Stimulated activated effector memory CD8-positive, alpha-beta T cell treated with anti-CD3 and anti-CD28 coated beads, Interleukin-12 subunit alpha, Interleukin-12 subunit beta, amount 100 ng/mL, for 72 hours (primary cell): ENCODE measurements at regions not wholly inside any gene's neighbourhood (a gene's known extent, or its start where the extent isn't known, plus 50 kb on each side); places are given as distances from the start of the nearest gene placed in this dataset.

Experiments used
- ATAC-seq: fragments of 150-1000 bp; cut with Tn5 transposase; 2 replicates; pipeline ENCODE4 v1.10.0; 2021
- DNase-seq, 2 donors: peaks; one replicate each; pipeline ENCODE4 v3.0.0; 2021 to 2022; ENCODE audit warnings: low spot score in 2 of 2
- H3K27ac Mint-ChIP-seq: one replicate; pipeline ENCODE4 v1.8.0; 2022; ENCODE audit warnings: mild to moderate bottlenecking, mixed read lengths
- H3K36me3 Mint-ChIP-seq: one replicate; pipeline ENCODE4 v1.8.0; 2022; ENCODE audit warnings: mild to moderate bottlenecking, mixed read lengths
- H3K4me1 Mint-ChIP-seq: one replicate; pipeline ENCODE4 v1.8.0; 2022; ENCODE audit warnings: mixed read lengths
- H3K4me3 Mint-ChIP-seq: one replicate; pipeline ENCODE4 v1.8.0; 2022; ENCODE audit warnings: mild to moderate bottlenecking, mixed read lengths
- H3K9me3 Mint-ChIP-seq: one replicate; pipeline ENCODE4 v1.8.0; 2022; ENCODE audit warnings: mixed read lengths

DNA sequence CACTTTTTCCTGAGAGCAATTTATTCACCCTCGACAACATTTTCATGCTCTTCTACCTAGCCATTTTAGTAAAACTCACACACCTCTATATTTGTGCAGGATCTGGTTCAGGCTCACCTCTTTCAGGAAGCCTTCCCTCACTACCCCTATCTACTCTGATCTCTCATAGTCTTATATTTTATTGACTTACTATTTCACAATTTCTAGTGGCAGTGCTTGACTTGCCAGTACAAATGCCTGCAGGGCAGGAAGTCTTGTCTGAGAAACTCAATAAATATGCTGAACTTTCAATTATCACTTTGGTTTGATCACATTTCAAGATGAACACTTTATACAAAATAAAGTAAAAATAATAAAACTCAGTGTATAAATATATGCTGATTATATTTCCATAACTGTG is 226.8 kb downstream of the CETN3 start:
- no peaks in the 10 kb centered on the region for H3K36me3 Mint-ChIP-seq
- H3K27ac Mint-ChIP-seq, result no peak overlapping the region
- no peak for ATAC-seq
- no peaks in the 10 kb centered on the region for H3K4me1 Mint-ChIP-seq
- H3K4me3 Mint-ChIP-seq, result no peak overlapping the region
- peaks cover 11% of the 10 kb centered on the region for H3K9me3 Mint-ChIP-seq
- DNase-seq, result no peak

DNA sequence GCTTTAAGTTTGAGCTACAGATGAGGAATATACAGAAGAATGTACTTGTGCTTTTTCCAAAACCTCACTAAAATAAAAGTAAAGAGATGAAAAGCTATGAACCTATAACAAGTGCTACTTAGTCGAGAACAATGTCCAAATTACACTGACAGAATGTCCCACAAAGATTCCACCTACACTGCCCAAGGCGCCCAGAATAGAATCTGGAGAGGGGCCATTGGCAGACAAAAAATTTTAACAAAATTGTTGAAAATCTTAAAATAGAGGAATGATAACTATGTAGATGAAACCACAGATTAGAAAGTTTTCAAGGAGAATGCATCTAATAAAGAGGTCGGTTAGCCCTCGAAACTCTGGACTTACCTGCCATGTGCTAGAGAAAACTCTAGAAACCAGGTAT is 235.3 kb downstream of the CETN3 start:
- ATAC-seq, result no peak
- Mint-ChIP-seq H3K36me3 (no peaks in the 10 kb centered on the region), H3K27ac (no peak overlapping the region), H3K4me1 (no peaks in the 10 kb centered on the region), H3K4me3 (no peak overlapping the region), H3K9me3 (peaks cover 3% of the 10 kb centered on the region)
- no peak for DNase-seq

DNA sequence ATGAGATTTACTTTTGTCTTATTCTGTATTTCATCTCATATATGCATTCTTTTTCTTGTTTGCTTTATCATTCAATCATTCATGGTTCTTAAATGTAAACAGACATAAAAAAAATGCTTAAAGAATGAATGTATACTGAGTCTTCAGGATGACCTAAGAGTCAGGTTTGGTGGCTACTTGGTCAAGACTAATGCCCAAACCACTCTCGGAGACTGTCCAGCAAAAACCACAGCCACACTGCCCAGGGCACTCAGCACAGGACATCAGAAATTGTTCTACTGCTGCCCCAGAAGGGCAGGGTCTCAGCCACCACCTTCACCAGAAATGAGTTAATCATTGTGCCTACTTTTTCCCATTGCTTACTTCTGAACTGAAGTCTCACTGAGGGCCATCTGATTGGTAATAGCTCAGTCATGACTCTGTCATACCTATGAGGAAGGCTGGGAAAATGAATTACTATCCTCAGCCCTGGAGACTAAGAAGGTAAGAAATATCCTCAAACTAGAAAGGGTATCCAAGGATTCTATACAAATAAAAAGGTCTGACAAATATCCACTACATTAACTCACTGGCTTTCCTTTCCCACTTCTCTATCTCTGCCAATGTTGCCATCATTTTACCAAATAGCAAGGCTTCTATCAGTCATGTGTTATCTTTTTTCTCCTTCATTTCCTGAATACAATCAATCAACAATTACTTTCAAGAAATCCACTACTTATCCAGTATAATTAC is 236.1 kb downstream of the CETN3 start:
- no peak overlapping the region for H3K4me3 Mint-ChIP-seq
- no peak for DNase-seq
- no peak overlapping the region for H3K27ac Mint-ChIP-seq
- no peaks in the 10 kb centered on the region for H3K4me1 Mint-ChIP-seq
- no peaks in the 10 kb centered on the region for H3K36me3 Mint-ChIP-seq
- no peak for ATAC-seq
- H3K9me3 Mint-ChIP-seq, result peaks cover 3% of the 10 kb centered on the region

DNA sequence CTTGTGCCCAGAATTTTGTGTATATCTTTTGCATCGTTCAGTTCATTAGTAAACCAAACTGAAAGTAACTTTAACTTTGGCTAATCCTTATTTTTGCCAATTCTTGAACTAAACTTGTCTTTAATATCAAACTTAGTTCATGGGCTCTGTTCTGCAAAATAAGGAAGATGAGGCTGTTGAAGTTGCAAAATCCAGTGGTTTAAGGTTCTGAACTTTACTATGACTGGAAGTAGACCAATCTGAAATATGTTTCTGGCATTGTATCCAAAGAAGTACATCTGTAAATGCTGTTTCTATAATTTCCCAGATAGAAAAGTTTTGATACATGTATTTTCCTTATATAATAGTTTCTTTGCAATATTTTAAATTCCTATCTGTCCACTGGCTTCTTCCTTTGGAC is 238.1 kb downstream of the CETN3 start:
- no peak overlapping the region for H3K4me3 Mint-ChIP-seq
- no peaks in the 10 kb centered on the region for H3K4me1 Mint-ChIP-seq
- ATAC-seq, result no peak
- no peaks in the 10 kb centered on the region for H3K36me3 Mint-ChIP-seq
- no peak for DNase-seq
- H3K9me3 Mint-ChIP-seq, result peaks cover 4% of the 10 kb centered on the region
- H3K27ac Mint-ChIP-seq, result no peak overlapping the region

DNA sequence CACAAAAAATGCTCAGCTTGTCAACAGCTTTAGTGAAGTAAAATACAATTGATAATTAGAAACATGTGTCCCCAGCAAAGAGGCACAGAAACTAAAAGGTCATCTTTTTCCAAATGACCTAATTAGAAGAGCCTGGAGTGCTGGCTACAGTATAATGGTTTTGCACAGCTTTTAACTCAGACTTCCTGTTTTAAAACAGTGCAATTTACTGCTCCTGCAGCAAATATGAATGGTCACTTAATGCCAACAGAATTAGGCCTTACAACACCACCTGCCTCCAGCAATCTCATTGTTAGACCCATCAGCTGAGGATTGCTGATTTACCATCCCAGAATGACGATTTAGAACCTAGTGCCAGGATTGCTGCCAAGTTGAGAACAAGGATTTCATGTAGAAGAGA is 239.3 kb downstream of the CETN3 start:
- DNase-seq, result no peak
- Mint-ChIP-seq H3K27ac (no peak overlapping the region), H3K36me3 (no peaks in the 10 kb centered on the region), H3K9me3 (peaks cover 4% of the 10 kb centered on the region), H3K4me3 (no peak overlapping the region), H3K4me1 (no peaks in the 10 kb centered on the region)
- ATAC-seq, result no peak

DNA sequence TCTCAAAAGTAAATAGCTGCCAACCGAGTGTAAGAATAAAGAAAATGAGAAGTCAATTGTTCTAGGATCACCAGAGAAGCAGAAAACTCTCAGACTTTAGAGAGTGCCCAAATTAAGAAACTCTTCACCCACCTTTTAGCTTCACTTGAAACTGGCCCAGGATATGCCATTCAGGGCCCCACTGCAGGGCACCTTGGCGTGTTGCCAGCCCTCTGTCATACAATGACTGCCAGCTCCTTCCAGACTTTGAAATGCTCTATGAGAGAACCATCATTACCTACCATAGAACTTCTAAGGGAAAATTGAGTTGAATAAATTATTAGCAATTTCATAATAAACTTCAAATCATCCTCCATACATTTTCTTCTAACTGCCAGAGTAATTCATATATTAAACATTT is 240.5 kb downstream of the CETN3 start:
- DNase-seq (no peak), ATAC-seq (no peak)
- Mint-ChIP-seq H3K27ac (no peak overlapping the region), H3K4me3 (no peak overlapping the region), H3K9me3 (peaks cover 4% of the 10 kb centered on the region), H3K36me3 (no peaks in the 10 kb centered on the region), H3K4me1 (no peaks in the 10 kb centered on the region)

DNA sequence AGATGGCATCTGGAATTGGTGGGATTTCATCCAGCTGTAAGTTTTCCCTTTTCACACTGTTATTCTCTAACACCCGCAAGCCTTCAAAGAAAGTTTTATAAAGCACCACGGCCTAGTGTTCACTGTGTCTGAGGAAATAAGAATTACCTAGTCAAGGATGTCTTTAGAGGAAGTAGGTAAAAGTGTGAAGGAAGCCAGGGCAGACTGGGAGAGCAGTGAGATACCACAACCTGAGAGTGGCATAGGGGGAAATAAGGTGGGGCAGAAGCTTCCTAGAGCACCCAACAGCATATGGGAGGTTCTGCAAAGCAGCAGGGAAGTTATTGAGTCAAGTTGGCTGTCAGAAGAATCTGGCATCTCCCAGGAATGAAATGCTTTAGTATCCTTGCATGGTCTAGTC is 241.2 kb downstream of the CETN3 start:
- no peak overlapping the region for H3K27ac Mint-ChIP-seq
- ATAC-seq (no peak), DNase-seq (no peak)
- peaks cover 4% of the 10 kb centered on the region for H3K9me3 Mint-ChIP-seq
- no peak overlapping the region for H3K4me3 Mint-ChIP-seq
- H3K4me1 Mint-ChIP-seq, result no peaks in the 10 kb centered on the region
- H3K36me3 Mint-ChIP-seq, result no peaks in the 10 kb centered on the region

DNA sequence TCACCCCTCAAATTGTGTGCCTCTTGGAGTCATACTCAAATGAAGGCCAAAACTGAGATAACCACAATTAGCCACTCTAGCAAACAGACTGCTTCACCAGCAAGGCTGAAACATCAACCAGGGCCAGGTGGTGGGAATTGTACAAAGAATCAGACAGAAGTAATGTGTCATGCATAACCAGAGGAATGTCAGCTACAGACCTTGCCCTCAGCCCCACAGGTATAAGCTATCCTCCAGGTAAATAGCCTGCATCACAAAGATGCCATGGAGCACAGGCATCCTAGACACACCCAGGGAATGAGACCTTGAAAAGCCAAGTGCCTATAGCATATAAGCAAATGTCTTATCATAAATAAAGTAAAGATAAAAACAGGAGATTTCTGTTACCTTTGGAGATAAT is 242.7 kb downstream of the CETN3 start:
- DNase-seq (no peak), ATAC-seq (no peak)
- Mint-ChIP-seq H3K27ac (no peak overlapping the region), H3K36me3 (no peaks in the 10 kb centered on the region), H3K4me1 (no peaks in the 10 kb centered on the region), H3K4me3 (no peak overlapping the region), H3K9me3 (peaks cover 4% of the 10 kb centered on the region)

DNA sequence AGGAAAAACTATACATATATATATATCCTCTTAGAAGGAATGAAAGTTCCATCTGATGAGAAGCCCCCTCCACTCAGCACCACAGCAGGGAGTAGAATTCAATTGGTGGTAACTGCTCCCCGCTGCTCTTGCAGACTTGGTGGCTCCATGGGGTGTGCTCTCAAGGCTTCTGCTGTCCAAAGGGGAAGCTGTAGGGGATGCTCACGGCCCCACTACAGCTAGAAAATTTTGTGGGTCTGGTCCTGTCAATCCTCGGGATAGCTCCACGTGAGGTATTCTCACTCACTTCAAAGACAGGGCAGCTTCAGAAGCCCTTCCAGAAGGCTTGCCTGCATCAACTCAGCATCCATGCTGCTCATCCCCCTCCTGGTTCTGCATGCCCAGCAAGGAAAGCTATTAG is 247.2 kb downstream of the CETN3 start:
- Mint-ChIP-seq H3K27ac (no peak overlapping the region), H3K4me3 (no peak overlapping the region), H3K4me1 (no peaks in the 10 kb centered on the region), H3K36me3 (no peaks in the 10 kb centered on the region), H3K9me3 (peaks cover 4% of the 10 kb centered on the region)
- no peak for DNase-seq
- no peak for ATAC-seq

DNA sequence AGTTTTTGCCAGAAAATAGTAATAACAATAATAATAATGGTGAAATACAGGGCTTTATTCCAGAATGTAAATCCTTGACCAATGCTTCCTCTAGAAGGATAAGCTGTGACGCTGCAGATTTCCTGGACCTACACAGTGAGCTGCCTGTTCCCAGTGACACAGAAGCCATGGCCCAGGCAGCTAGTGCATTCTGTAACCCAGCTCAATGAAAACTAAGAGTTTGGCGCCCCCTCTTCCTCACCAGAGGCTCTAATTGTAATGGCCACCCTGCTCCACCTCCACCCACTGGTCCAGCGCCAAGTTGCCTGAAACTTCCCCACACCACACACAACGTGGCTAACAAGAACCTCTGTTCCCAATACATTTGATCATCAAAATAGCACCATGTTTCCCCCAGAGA is 248.1 kb downstream of the CETN3 start:
- DNase-seq (no peak), ATAC-seq (no peak)
- no peaks in the 10 kb centered on the region for H3K4me1 Mint-ChIP-seq
- no peaks in the 10 kb centered on the region for H3K36me3 Mint-ChIP-seq
- H3K9me3 Mint-ChIP-seq, result peaks cover 4% of the 10 kb centered on the region
- no peak overlapping the region for H3K4me3 Mint-ChIP-seq
- H3K27ac Mint-ChIP-seq, result no peak overlapping the region

DNA sequence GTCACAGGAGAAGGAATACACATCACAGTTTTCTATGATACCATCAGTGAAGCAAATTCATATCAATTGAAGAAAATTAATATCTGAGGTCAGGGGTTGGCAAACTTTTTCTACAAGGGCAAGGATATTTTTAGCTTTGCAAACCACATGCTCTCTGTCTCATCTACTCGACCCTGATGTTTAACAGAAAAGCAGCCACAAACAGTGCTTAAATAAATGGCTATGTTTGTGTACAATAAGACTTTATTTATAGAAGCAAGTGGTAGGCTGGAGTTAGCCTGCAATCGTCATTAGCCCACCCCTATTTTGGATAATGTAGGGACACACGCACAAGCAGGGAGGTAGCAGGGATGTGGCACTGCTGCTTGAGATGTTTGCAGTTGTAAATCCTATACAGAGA is 251.4 kb downstream of the CETN3 start:
- no peak for ATAC-seq
- Mint-ChIP-seq H3K9me3 (peaks cover 9% of the 10 kb centered on the region), H3K27ac (no peak overlapping the region), H3K36me3 (no peaks in the 10 kb centered on the region), H3K4me1 (no peaks in the 10 kb centered on the region), H3K4me3 (no peak overlapping the region)
- no peak for DNase-seq

DNA sequence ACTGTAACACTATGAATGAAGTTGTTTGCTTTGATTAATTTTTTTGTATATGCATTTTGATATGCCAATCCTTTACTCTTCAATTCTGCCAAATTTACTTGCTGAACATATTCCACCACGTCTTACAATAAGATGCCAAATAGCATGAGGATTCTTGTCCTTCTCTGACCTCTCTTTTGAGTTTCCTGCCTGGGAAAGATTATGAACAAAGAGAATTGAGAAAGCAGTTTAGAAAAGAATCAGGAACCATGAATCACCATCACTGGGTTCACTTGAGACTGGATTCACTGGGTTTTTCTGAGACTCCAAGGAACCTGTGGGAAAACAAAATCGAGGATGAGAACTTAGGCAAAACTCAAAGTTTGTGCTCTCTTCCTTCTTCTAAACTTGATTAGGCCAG is 256.5 kb downstream of the CETN3 start:
- ATAC-seq, result no peak
- H3K27ac Mint-ChIP-seq, result no peak overlapping the region
- peaks cover 10% of the 10 kb centered on the region for H3K9me3 Mint-ChIP-seq
- no peak overlapping the region for H3K4me3 Mint-ChIP-seq
- H3K4me1 Mint-ChIP-seq, result no peaks in the 10 kb centered on the region
- no peak for DNase-seq
- H3K36me3 Mint-ChIP-seq, result no peaks in the 10 kb centered on the region

DNA sequence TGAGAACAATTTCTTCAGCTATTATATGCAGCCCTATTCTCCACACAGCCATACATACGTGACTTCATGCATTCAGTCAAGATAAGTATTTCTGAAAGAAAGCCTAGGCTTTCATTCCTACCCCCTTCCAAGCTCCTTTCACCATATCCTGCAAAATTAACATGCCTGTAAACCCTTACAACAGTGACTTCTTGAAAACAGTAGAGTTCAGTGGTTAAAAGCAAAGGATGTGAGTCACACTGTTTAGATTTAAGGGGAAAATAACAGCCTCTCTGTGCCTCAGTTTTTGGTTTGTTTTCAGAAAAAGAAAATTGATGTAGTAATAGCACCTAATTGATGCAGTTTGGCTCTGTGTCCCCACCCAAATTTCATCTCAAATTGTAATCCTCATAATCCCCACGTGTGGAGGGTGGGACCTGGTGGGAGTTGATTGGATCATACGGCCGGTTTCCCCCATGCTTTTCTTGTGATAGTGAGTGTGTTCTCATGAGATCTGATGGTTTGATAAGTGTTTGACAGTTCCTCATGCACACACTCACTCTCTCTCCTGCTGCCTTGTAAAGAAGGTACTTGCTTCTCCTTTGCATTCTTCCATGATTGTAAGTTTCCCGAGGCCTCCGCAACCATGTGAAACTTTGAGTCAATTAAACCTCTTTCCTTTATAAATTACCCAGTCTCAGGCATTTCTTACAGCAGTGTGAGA is 264.8 kb downstream of the CETN3 start:
- H3K27ac Mint-ChIP-seq, result no peak overlapping the region
- DNase-seq (no peak), ATAC-seq (no peak)
- H3K9me3 Mint-ChIP-seq, result peaks cover 7% of the 10 kb centered on the region
- no peaks in the 10 kb centered on the region for H3K4me1 Mint-ChIP-seq
- no peaks in the 10 kb centered on the region for H3K36me3 Mint-ChIP-seq
- H3K4me3 Mint-ChIP-seq, result no peak overlapping the region

DNA sequence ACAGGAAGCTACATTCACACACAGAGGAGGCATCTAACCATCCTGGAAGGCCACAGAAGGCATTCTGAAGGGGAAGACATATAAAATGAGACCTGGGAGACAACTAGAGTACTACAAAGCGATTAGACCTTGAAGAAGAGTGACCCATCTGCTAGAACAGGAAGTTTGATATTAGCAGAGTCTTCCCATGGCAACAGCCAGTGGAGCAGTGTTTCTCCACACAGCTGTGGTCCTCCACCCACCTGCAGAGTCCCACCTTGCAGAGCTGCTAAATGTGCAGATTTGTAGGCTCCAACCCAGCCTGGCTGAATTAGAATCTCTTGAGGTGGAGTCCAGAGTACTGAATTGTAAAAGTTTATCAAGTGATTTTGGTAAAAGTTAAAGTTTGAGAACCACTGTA is 267.0 kb downstream of the CETN3 start:
- no peaks in the 10 kb centered on the region for H3K36me3 Mint-ChIP-seq
- peaks cover 3% of the 10 kb centered on the region for H3K9me3 Mint-ChIP-seq
- no peaks in the 10 kb centered on the region for H3K4me1 Mint-ChIP-seq
- ATAC-seq, result no peak
- DNase-seq, result no peak
- no peak overlapping the region for H3K27ac Mint-ChIP-seq
- H3K4me3 Mint-ChIP-seq, result no peak overlapping the region

DNA sequence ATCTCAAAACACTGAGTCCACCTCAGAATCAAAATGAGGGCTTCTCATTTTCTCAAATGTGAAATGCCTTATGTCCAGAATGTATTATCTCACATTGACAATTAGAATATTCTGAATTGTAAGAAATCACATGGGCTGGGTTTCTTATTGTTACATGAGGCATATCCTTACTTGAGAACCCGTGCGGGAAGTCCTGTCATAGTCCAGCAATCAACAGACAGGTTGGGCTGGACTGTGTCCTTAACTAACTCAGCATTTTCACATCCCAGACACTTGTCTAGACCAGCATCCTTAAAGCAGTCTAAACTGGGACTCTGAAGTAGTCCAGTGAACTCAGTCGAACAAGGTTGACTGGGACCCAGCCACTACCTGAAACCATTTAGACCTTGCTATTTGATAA is 267.6 kb downstream of the CETN3 start:
- no peak overlapping the region for H3K27ac Mint-ChIP-seq
- no peak overlapping the region for H3K4me3 Mint-ChIP-seq
- DNase-seq (no peak), ATAC-seq (no peak)
- peaks cover 3% of the 10 kb centered on the region for H3K9me3 Mint-ChIP-seq
- H3K36me3 Mint-ChIP-seq, result no peaks in the 10 kb centered on the region
- H3K4me1 Mint-ChIP-seq, result no peaks in the 10 kb centered on the region

DNA sequence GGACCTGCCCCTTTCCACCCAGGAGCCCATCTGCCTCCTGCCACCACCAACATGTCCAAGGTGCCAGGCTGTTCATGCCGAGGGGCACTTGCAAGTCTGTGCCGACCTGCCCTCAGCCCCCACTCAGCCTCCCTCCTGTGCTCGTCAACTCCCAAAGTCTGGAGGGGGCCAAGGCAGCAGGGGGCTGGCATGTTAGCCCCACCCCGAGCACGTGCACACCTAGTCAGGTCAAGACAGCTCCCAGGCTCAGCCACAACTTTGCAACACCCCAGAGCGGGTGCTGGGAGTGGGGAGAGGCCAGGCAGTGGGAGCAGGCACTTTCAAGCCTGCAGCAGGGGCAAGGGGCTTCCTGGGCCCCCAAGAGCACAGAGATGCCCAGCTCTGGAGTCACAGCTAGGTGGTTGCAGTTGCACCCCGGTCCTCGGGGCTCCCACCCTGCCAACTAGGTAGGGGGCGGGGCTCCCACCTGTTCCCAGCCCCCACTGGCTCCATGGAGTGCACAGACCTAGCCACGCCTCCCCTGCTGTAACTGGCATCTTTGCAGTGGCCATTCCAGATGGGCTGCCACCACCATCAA is 272.5 kb downstream of the CETN3 start:
- Mint-ChIP-seq H3K27ac (no peak overlapping the region), H3K36me3 (no peaks in the 10 kb centered on the region), H3K9me3 (no peaks in the 10 kb centered on the region), H3K4me3 (no peak overlapping the region), H3K4me1 (no peaks in the 10 kb centered on the region)
- ATAC-seq, result no peak
- no peak for DNase-seq
